ENCODE measurements at regions not wholly inside any gene's neighbourhood (a gene's known extent, or its start where the extent isn't known, plus 50 kb on each side); places are given as distances from the start of the nearest gene placed in this dataset.

DNA sequence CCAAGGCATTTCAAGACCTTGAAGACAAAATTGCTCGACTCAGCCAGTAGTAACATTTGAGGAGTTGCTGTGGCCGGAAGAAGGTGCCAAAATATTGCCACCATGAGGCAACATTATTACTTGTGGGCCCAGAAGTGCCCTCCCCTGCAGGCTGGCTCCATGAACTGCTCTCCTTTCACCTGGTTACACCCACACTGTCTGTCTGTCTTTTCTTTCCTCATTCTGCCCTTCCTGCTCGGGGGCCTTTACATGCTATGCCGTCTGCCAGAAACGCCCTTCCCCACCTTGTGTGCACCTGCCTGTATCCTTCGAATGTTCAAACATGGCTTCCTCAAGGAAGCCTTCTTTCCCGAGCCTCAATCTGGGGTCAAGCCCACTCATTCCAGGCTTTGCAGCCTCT, 224.2 kb upstream of the DIO3 start:
- TF ChIP-seq, protein P1, sequence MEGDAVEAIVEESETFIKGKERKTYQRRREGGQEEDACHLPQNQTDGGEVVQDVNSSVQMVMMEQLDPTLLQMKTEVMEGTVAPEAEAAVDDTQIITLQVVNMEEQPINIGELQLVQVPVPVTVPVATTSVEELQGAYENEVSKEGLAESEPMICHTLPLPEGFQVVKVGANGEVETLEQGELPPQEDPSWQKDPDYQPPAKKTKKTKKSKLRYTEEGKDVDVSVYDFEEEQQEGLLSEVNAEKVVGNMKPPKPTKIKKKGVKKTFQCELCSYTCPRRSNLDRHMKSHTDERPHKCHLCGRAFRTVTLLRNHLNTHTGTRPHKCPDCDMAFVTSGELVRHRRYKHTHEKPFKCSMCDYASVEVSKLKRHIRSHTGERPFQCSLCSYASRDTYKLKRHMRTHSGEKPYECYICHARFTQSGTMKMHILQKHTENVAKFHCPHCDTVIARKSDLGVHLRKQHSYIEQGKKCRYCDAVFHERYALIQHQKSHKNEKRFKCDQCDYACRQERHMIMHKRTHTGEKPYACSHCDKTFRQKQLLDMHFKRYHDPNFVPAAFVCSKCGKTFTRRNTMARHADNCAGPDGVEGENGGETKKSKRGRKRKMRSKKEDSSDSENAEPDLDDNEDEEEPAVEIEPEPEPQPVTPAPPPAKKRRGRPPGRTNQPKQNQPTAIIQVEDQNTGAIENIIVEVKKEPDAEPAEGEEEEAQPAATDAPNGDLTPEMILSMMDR (IDR thresholded peaks at IDR 0.05; ENCODE audit: extremely low read depth in 1 of 2, insufficient read depth in 1 of 2, low read depth in 1 of 2, low read length in 2 of 2), result no peak
- TF ChIP-seq POLR2AphosphoS5 (IDR thresholded peaks at IDR 0.05; ENCODE audit: insufficient read depth, low read depth, low read length), result no peak
- TF ChIP-seq POLR2A (IDR thresholded peaks at IDR 0.05; ENCODE audit: low read depth, low read length), result no peak

Data from endothelial cell of umbilical vein (primary cell).